ENCODE measurements at regions not wholly inside any gene's neighbourhood (a gene's known extent, or its start where the extent isn't known, plus 50 kb on each side); places are given as distances from the start of the nearest gene placed in this dataset.

GRCh38 chr10:10361301-10361885, 656.3 kb upstream of the CELF2 start:
- no peak overlapping the region for H3K4me3 ChIP-seq (ENCODE audit: insufficient read depth, low read length, poor library complexity, severe bottlenecking)
- TF ChIP-seq, protein P1, sequence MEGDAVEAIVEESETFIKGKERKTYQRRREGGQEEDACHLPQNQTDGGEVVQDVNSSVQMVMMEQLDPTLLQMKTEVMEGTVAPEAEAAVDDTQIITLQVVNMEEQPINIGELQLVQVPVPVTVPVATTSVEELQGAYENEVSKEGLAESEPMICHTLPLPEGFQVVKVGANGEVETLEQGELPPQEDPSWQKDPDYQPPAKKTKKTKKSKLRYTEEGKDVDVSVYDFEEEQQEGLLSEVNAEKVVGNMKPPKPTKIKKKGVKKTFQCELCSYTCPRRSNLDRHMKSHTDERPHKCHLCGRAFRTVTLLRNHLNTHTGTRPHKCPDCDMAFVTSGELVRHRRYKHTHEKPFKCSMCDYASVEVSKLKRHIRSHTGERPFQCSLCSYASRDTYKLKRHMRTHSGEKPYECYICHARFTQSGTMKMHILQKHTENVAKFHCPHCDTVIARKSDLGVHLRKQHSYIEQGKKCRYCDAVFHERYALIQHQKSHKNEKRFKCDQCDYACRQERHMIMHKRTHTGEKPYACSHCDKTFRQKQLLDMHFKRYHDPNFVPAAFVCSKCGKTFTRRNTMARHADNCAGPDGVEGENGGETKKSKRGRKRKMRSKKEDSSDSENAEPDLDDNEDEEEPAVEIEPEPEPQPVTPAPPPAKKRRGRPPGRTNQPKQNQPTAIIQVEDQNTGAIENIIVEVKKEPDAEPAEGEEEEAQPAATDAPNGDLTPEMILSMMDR (IDR thresholded peaks at IDR 0.05; ENCODE audit: insufficient read depth, low read length, poor library complexity, severe bottlenecking) = no peak
- TF ChIP-seq EZH2phosphoT487 (conservative IDR thresholded peaks at IDR 0.05; ENCODE audit: low read length) = no peak
- H3K27me3 ChIP-seq (ENCODE audit: low read length) = no peaks in the 10 kb centered on the region
- no peak overlapping the region for H3K4me2 ChIP-seq (ENCODE audit: low read depth, low read length, poor library complexity, severe bottlenecking)
- H3K9me2 ChIP-seq (replicated peaks; ENCODE audit: insufficient read depth, low read length) = no peaks in the 10 kb centered on the region
- no peaks in the 10 kb centered on the region for H3K9me3 ChIP-seq (ENCODE audit: insufficient read depth, low read length)
- no peak overlapping the region for H3K27ac ChIP-seq (ENCODE audit: low read depth, low read length)
- H2AFZ ChIP-seq (ENCODE audit: low read depth, low read length, severe bottlenecking) = no peak overlapping the region
- no peaks in the 10 kb centered on the region for H3K79me2 ChIP-seq (ENCODE audit: insufficient read depth, low read length)
- H3K9ac ChIP-seq (ENCODE audit: low read length) = no peak overlapping the region
- H3F3A ChIP-seq (ENCODE audit: insufficient read depth) = no peaks in the 10 kb centered on the region
- H3K36me3 ChIP-seq (ENCODE audit: low read length) = no peaks in the 10 kb centered on the region
- no peaks in the 10 kb centered on the region for H4K20me1 ChIP-seq (ENCODE audit: low read depth, low read length)

DNA sequence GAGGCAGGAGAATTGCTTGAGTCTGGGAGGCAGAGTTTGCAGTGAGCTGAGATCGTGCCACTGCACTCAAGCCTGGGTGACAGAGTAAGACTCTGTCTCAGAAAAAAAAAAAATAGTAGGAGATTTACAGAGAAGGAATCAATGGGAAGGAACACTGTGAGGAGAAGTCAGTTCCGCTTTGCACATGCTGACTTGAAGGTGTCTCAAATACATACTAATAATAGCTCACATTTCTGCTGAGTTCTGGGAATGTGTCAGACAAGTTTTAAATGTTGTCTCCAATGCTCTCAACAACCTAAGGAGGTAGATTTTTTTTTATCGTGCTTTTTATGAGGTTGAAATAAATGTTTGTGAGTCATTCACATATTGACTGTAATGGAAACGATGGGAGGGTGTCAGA, 654.9 kb upstream of the CELF2 start:
- H3K4me2 ChIP-seq (ENCODE audit: low read depth, low read length, poor library complexity, severe bottlenecking) = no peak overlapping the region
- no peak overlapping the region for H3K27ac ChIP-seq (ENCODE audit: low read depth, low read length)
- no peaks in the 10 kb centered on the region for H3K9me2 ChIP-seq (replicated peaks; ENCODE audit: insufficient read depth, low read length)
- no peak overlapping the region for H2AFZ ChIP-seq (ENCODE audit: low read depth, low read length, severe bottlenecking)
- H3K9me3 ChIP-seq (ENCODE audit: insufficient read depth, low read length) = no peaks in the 10 kb centered on the region
- no peaks in the 10 kb centered on the region for H3K79me2 ChIP-seq (ENCODE audit: insufficient read depth, low read length)
- H4K20me1 ChIP-seq (ENCODE audit: low read depth, low read length) = no peaks in the 10 kb centered on the region
- H3F3A ChIP-seq (ENCODE audit: insufficient read depth) = no peaks in the 10 kb centered on the region
- H3K27me3 ChIP-seq (ENCODE audit: low read length) = no peaks in the 10 kb centered on the region
- no peak overlapping the region for H3K9ac ChIP-seq (ENCODE audit: low read length)
- no peaks in the 10 kb centered on the region for H3K36me3 ChIP-seq (ENCODE audit: low read length)
- TF ChIP-seq, protein P1 (IDR thresholded peaks at IDR 0.05; ENCODE audit: insufficient read depth, low read length, poor library complexity, severe bottlenecking) = no peak
- TF ChIP-seq EZH2phosphoT487 (conservative IDR thresholded peaks at IDR 0.05; ENCODE audit: low read length) = no peak
- H3K4me3 ChIP-seq (ENCODE audit: insufficient read depth, low read length, poor library complexity, severe bottlenecking) = no peak overlapping the region

DNA sequence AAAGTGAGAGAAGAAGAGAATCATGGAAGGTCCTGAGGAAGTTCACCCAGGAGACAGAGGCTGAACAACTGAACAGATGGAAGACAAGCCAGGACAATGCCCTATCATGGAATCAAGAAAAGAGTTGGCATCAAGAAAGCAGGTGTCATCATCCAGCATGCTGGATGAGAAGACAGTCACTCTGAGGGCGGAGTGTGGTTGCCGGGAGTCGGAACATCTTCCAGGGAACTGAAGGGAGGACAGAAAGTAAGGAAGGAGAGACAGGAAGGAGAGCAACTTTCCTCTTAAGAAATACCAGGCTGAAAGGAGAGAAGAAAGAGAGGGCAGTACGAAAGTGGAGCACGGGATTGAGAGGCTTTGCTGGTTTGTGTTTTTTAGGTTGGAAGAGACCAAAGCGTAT, 654.5 kb upstream of the CELF2 start:
- Histone ChIP-seq H3K79me2 (ENCODE audit: insufficient read depth, low read length) (no peaks in the 10 kb centered on the region), H3K4me3 (ENCODE audit: insufficient read depth, low read length, poor library complexity, severe bottlenecking) (no peak overlapping the region), H3F3A (ENCODE audit: insufficient read depth) (no peaks in the 10 kb centered on the region), H2AFZ (ENCODE audit: low read depth, low read length, severe bottlenecking) (no peak overlapping the region), H3K36me3 (ENCODE audit: low read length) (no peaks in the 10 kb centered on the region), H3K9me2 (replicated peaks; ENCODE audit: insufficient read depth, low read length) (no peaks in the 10 kb centered on the region), H3K9me3 (ENCODE audit: insufficient read depth, low read length) (no peaks in the 10 kb centered on the region), H3K4me2 (ENCODE audit: low read depth, low read length, poor library complexity, severe bottlenecking) (no peak overlapping the region), H3K27me3 (ENCODE audit: low read length) (no peaks in the 10 kb centered on the region), H3K9ac (ENCODE audit: low read length) (no peak overlapping the region), H3K27ac (ENCODE audit: low read depth, low read length) (no peak overlapping the region), H4K20me1 (ENCODE audit: low read depth, low read length) (no peaks in the 10 kb centered on the region)
- TF ChIP-seq, protein P1 (IDR thresholded peaks at IDR 0.05; ENCODE audit: insufficient read depth, low read length, poor library complexity, severe bottlenecking) = no peak
- TF ChIP-seq EZH2phosphoT487 (conservative IDR thresholded peaks at IDR 0.05; ENCODE audit: low read length) = no peak
